ENCODE measurements at regions not wholly inside any gene's neighbourhood (a gene's known extent, or its start where the extent isn't known, plus 50 kb on each side); places are given as distances from the start of the nearest gene placed in this dataset.

GRCh38 chr6:155543166-155543847, 87.7 kb upstream of the NOX3 start:
- Histone ChIP-seq H2BK120ac (ENCODE audit: low read depth, low read length) (no peak overlapping the region), H3K4me3 (ENCODE audit: insufficient read depth, low read depth, low read length) (no peak overlapping the region), H4K91ac (ENCODE audit: insufficient read depth, low read depth, low read length) (no peak overlapping the region), H3K4ac (ENCODE audit: low read depth, low read length) (no peak overlapping the region), H2BK20ac (ENCODE audit: low read depth, low read length) (no peak overlapping the region), H4K5ac (ENCODE audit: low read depth, low read length) (no peak overlapping the region), H4K20me1 (ENCODE audit: insufficient read depth, low read length) (no peaks in the 10 kb centered on the region), H3K56ac (ENCODE audit: extremely low read depth, insufficient read depth, low read length) (no peak overlapping the region), H3K9me1 (ENCODE audit: insufficient read depth, low read length) (no peaks in the 10 kb centered on the region), H3K79me1 (ENCODE audit: low read depth in 1 of 2, low read length in 2 of 2) (no peaks in the 10 kb centered on the region), H4K8ac (ENCODE audit: low read depth in 2 of 2, low read length in 2 of 2) (no peak overlapping the region), H2BK5ac (ENCODE audit: low read depth, low read length, poor library complexity, severe bottlenecking) (no peak overlapping the region), H3K9ac (ENCODE audit: low read depth, low read length) (no peak overlapping the region), H2AK9ac (replicated peaks; ENCODE audit: low read depth, low read length, poor library complexity) (no peak overlapping the region), H3K23ac (ENCODE audit: low read depth, low read length) (no peak overlapping the region), H2AFZ (replicated peaks; ENCODE audit: low read length, poor library complexity) (no peak overlapping the region), H3K4me1 (ENCODE audit: control insufficient read depth, insufficient read depth, low read length) (no peaks in the 10 kb centered on the region; the same call in 1 of the 2 replicates), H3K14ac (replicated peaks; ENCODE audit: low read depth, low read length) (no peak overlapping the region), H3K27me3 (ENCODE audit: control insufficient read depth, insufficient read depth, low read length) (no peaks in the 10 kb centered on the region), H2BK15ac (ENCODE audit: low read depth, low read length) (no peak overlapping the region), H3K36me3 (ENCODE audit: control insufficient read depth, insufficient read depth, low read length) (no peaks in the 10 kb centered on the region), H3K27ac (ENCODE audit: insufficient read depth, low read length) (no peak overlapping the region), H3K18ac (ENCODE audit: low read depth, low read length) (no peak overlapping the region), H3K9me3 (ENCODE audit: control insufficient read depth, insufficient read depth, low read length) (no peaks in the 10 kb centered on the region), H3K4me2 (ENCODE audit: low read depth, low read length) (no peak overlapping the region), H2AK5ac (ENCODE audit: low read depth, low read length) (no peak overlapping the region)
- no TSS peak for BruUV-seq (replicated peaks)
- ChIA-PET POLR2A (ENCODE audit: unreplicated experiment) (no interaction called here), CTCF (interaction anchor here (0.7 kb wide), 1 partner anchor 33 kb away, joined by 5 read pairs; no protein-coding TSS in a partner anchor)
- TF ChIP-seq CHD1 (IDR thresholded peaks at IDR 0.05; ENCODE audit: low read depth, low read length) (no peak), CTCF (conservative IDR thresholded peaks at IDR 0.05; ENCODE audit: low read depth, low read length) (no peak), CEBPB (IDR thresholded peaks at IDR 0.05; ENCODE audit: low read depth, low read length) (no peak), RCOR1 (IDR thresholded peaks at IDR 0.05; ENCODE audit: insufficient replicate concordance, low read length) (no peak), MAZ (IDR thresholded peaks at IDR 0.05; ENCODE audit: borderline replicate concordance, low read depth, low read length) (no peak)
- intact Hi-C loops (cut with micrococcal nuclease): no loop called here
- ATAC-seq (ENCODE audit: low read depth): no peak
- in situ Hi-C loops (cut with MboI; ENCODE audit: low sequenced_read_pairs): no loop called here
- no CpG with 5 or more reads among the region's 6 CpGs for WGBS, 2 experiments (ENCODE audit: extremely low coverage in 2 of 2, insufficient read length in 1 of 2)
- DNase-seq: no peak
- dilution Hi-C loops (cut with HindIII; ENCODE audit: low sequenced_read_pairs, unreplicated experiment): no loop called here
